ENCODE measurements at regions not wholly inside any gene's neighbourhood (a gene's known extent, or its start where the extent isn't known, plus 50 kb on each side); places are given as distances from the start of the nearest gene placed in this dataset.

GRCh38 chr1:115204513-115204912 lies 115.2 kb upstream of the TSPAN2 start:
- DNase-seq (ENCODE audit: low spot score): no peak

DNA sequence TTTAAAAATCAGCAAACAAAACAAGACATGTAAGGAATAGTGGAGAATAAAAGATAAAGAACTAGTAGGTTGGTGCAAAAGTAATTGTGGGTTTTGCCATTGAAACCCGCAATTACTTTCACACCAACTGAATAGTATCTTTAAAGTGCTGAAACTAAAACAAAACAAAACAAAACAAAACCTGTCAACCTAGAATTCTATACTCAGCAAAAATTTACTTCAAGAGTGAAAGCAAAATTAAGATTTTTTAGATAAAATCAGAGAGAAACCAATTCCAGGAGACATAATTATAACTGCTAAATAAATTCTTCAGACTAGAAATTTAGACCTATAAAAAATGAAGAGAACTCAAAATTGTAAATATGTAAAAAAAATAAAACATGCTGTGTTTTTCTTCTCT lies 114.0 kb upstream of the TSPAN2 start:
- DNase-seq (ENCODE audit: low spot score): no peak

- no peak for DNase-seq (ENCODE audit: low spot score)
Observed at GRCh38 chr1:115201598-115201997, 112.3 kb upstream of the TSPAN2 start.

DNA sequence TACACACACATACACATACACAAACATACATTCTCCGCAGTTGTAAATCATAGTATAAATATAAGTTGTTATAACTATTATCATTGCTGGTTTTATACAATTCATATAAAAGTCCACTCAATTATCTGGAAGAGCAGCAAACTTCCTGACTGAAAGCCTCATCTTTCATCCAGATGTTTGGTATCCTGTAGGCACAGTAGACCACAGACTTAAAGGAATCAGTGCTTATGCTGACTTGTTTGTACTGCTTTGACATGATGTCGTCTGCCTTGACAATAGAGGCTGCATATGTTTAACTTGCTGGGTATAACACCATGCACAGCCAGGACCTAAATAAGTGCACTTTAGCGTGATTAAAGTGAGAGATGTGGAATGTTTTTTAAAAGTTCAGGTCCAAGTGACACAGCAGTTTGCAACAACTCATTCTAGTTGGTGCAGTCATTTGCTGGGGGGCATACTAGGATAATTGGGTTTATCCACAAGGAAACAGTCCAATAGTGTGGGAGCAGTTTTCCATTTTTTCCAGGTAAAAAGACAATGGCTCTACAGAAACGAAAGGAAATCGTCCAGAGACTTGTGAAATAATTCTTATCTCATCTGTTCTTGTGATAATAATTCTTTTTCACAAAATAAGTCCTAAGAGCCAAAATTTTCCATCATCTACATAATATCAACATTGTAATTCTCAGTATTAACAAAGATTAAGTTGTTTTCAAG lies 110.3 kb upstream of the TSPAN2 start:
- DNase-seq (ENCODE audit: low spot score): no peak

GRCh38 chr1:115198938-115199337 lies 109.6 kb upstream of the TSPAN2 start:
- no peak for DNase-seq (ENCODE audit: low spot score)

GRCh38 chr1:115196296-115196695 lies 107.0 kb upstream of the TSPAN2 start:
- no peak for DNase-seq (ENCODE audit: low spot score)

DNA sequence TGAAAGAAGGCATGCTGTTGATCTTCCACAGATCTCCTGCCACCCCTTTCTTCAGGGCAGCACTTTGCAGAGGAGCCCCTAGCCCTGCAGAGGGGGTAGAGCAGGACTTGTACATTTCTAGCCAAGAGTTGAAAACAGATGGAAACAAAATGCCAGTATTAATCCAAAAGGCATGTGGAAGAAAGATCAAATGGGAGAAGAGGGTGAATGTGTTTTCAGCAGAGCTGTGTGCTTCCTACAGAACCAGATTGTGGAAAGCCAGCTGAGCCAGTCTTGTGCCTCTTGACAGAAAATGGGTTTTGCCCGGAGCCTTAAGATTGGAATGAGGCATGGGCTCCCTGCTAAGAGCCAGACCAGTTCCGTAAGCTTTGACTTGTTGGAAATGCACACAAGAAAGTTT lies 105.2 kb upstream of the TSPAN2 start:
- DNase-seq (ENCODE audit: low spot score): no peak

DNA sequence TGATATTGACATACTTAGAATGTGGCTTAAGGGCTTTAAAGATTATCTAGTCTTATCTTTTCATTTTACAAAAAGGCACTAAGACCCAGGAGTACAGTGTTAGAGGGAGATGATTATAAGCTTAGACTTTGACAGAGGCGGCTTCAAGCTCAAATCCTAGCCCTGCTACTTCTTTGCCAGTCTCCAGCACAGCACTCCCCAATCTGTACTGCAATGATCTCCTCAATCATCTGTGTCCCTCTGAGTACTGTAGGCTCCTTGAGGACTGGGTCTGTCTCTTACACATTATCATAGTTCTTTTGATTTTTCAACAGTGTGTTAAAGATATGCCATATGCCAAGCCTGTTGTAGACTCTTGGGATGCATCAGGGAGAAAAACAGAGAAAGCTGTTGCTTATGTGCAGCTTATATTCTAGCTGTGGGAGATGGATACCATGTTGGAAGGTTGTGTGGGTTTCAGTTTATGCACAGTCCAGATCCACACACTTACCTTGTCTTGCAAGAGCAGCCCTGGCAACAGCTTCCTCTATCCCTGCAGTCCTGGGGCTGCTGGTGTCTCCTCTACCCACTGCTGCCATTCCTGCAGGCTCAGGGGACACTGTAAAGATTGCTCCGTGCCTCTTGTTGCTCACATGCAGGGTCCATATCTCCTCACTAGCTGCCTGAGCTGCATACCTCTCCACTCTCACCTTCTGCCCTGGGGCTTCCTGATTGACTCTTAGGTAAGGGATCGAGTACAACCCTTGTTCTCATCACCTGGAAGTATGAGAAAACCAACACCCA lies 103.9 kb upstream of the TSPAN2 start:
- no peak for DNase-seq (ENCODE audit: low spot score)

- DNase-seq (ENCODE audit: low spot score): no peak
Observed at GRCh38 chr1:115192200-115192767, 103.0 kb upstream of the TSPAN2 start.

GRCh38 chr1:115191691-115192090 lies 102.4 kb upstream of the TSPAN2 start:
- DNase-seq (ENCODE audit: low spot score): no peak

GRCh38 chr1:115190540-115191170 lies 101.4 kb upstream of the TSPAN2 start:
- DNase-seq (ENCODE audit: low spot score): no peak

- peak; percentile 24 for DNase-seq (ENCODE audit: low spot score)
Observed at GRCh38 chr1:115189814-115190539, 100.7 kb upstream of the TSPAN2 start.

DNA sequence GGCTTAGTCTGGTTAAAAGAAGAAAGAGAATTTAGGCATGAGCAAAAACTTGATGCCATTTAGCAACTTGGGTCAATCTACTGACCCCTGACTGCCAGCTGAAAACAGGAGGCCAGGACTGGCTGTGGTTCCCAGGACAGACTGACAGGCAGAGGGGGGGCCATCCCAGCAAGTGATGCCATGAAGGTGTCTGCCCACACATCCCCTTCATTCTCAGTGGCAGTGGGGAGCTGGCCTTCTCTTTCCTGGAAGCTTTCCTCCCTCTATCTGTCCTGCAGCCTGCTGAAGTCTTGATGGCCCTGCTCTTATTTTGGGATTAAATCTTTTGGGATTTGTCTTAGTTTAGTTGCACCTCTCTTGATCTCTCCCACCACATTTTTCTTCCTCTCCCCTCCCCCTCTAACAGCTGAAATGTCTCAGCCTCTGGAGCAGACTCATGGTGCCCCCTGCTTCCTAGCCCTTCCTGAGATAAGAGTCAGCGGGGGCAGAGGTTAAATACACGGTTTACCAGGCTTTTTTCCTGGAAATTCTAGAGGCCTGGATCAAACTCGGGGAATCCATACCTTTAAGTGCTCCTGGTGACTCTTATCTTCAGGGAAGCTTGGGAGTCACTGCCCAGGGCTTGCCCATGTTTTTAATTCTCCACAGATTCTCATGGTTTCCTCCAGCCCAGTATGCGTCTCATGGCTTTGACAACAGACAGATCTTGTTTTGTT lies 99.5 kb upstream of the TSPAN2 start:
- no peak for DNase-seq (ENCODE audit: low spot score)

DNA sequence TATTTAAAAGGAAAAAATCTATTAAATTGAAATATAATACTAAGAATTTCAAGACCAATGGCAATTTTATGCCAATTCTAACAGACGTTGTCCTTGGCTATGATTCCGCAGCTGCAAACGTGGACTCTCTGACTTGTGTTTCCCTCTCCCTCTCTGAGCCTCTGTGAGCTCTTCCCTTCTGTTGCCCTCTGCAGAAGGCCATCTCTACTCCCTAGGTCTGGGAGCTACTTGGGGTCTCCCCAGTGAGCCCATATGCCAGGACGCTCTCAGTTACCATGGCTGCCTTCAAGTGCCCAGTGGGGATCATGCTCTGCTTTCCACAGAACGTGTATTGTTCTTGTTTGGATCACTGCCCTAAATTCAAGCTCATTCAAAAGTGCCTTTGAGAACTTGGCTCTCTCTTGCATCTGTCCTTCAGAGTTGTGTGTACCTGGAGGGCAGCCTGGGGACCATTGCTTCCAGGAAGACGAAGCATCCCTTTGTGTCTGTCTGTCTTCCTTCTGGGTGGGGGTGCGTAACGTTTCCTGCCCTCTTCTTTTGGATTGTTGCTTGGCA lies 97.5 kb upstream of the TSPAN2 start:
- DNase-seq (ENCODE audit: low spot score): no peak

DNA sequence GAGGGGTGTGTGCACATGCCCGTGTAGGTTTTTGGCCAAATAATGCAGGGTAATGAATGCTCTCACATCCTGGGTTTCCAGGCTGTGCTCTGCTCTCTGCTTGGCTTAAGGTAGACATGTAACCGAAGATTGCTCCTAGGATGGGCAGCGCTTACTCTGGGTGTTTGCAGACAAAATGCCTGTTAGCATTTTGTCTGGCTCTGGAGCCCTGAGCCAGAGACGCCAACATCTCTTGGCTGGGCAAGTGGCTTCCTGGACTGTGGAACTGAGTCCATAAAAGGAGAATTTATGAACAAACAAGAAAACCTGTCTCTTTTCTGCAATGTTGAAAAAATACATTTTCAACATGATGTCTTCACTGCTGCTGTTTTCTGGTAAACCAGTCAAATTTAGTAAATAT lies 96.0 kb upstream of the TSPAN2 start:
- DNase-seq (ENCODE audit: low spot score): no peak

DNA sequence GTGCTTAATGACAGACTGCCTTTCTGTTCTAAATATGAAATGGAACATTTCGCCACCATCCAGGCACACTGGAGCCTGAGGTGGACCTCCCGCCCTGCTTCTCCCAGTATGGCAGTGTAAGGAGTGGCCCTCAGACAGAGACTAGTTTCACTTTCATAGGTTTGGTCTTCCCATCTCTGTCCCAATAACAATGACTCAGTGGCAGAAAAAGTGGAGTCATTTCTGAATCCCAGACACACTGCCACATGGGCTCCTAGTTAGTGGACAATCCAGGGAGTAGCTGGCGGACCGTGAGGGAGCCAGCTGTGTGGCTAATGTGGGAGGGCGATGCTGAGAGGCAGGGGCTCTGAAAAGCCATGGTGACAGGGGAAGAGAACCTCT lies 95.6 kb upstream of the TSPAN2 start:
- DNase-seq (ENCODE audit: low spot score): peak; percentile 4

DNA sequence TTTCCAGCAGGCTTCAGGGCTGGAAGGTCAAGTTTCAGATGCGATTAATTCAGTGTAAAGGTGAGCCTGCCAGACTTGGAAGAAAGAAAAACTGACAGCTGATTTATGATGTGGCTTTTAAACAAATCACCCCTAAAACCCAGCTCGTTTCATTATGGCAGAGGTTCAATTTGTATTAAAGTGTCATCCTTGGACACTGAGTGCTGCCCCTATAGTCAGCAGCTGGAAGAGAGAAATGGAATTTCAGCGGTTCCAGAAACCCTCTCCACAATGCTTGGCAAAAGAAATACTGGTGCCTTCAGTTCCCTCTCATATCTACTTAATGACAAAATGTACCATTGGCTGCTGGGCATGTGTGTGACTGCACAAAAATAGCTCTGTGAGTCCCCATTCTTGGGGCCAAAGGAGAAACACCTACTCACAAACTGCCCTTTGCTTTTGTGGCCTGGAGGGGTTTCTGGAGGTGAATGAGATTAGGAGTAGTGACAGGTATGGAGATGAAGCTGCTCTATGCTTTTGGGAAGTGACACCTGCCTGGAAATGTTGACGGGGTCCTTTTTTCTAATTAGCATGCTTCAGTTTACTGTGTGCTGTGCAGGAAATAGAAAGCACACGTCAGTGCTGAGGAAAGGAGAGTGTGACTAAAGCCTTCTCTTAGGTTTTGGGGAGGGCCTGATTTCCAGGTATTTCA lies 95.1 kb upstream of the TSPAN2 start:
- no peak for DNase-seq (ENCODE audit: low spot score)

- no peak for DNase-seq (ENCODE audit: low spot score)
Observed at GRCh38 chr1:115183721-115184259, 94.5 kb upstream of the TSPAN2 start.

DNA sequence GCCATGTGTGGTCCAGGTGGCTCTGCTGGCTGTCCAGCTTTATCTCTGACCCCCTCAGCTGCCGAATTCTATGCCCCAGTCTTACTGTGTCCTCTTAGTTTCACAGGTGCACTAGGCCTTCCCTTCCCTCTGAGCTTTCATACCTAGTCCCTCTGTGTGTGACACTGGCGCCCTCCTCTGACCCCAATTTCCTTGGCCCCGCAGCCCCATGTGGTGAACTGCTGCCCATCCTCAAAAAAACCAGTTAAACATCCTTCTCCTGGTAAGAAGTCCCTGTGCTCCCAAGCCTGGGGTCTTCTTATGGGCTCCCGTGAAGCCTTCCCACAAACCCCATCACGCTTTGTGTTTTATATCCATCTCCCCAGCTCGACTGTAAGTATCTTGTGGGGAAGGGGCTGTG lies 93.9 kb upstream of the TSPAN2 start:
- DNase-seq (ENCODE audit: low spot score): no peak

DNA sequence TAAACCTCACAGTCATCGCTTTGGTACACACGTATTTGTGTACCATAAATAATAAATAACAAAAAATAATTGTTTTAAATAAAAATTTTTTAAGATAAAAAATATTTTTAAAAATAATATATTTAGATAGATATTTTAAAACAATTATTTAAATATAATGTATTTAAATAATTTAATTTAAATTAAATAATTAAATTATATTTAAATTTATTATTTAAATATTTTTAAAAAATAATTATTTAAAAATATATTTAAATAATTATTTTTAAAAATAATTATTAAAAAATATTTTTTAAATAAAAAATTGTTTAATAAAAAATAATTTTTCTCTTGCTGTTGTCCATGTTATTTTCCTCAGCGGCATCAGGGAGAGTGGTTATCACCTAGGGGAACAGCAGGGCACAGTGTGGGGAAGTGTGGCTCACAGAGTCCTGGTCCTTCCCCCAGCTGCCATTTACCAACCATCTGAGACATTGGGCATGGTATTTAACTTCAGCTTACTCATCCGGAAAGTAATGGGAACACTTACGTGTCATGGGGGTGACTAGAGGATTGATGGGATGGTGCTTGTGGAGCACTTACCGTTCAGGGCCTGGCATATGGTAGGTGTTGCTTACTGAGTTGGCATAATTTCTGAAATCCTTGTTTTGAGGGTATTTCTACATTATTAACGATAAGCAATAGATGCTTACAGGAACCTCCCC lies 92.9 kb upstream of the TSPAN2 start:
- no peak for DNase-seq (ENCODE audit: low spot score)

All from LoVo (cell line).